ENCODE measurements at regions not wholly inside any gene's neighbourhood (a gene's known extent, or its start where the extent isn't known, plus 50 kb on each side); places are given as distances from the start of the nearest gene placed in this dataset.

DNA sequence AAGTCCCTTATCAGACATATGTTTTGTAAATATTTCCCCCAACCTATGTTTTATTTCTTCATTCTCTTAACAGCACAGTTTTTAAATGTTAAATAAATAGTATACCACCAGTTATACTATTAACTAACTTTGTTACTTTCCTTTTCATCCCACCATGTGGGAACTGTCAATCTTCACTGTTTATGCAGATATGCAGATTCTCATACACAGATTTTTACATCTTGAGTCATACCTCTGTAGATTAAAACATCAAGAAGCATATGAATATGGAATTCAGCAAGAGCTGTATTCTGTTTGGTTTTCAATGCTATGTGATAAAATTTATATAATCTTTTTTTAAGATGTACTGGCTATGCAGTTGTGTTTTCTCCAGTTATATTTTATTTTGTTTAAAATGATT lies 566.3 kb downstream of the LIG4 start:
- TF ChIP-seq POLR2A (IDR thresholded peaks at IDR 0.05) = no peak
- TF ChIP-seq, protein P1, sequence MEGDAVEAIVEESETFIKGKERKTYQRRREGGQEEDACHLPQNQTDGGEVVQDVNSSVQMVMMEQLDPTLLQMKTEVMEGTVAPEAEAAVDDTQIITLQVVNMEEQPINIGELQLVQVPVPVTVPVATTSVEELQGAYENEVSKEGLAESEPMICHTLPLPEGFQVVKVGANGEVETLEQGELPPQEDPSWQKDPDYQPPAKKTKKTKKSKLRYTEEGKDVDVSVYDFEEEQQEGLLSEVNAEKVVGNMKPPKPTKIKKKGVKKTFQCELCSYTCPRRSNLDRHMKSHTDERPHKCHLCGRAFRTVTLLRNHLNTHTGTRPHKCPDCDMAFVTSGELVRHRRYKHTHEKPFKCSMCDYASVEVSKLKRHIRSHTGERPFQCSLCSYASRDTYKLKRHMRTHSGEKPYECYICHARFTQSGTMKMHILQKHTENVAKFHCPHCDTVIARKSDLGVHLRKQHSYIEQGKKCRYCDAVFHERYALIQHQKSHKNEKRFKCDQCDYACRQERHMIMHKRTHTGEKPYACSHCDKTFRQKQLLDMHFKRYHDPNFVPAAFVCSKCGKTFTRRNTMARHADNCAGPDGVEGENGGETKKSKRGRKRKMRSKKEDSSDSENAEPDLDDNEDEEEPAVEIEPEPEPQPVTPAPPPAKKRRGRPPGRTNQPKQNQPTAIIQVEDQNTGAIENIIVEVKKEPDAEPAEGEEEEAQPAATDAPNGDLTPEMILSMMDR (IDR thresholded peaks at IDR 0.05) = no peak
